GM18508 (cell line): ENCODE measurements at regions not wholly inside any gene's neighbourhood (a gene's known extent, or its start where the extent isn't known, plus 50 kb on each side); places are given as distances from the start of the nearest gene placed in this dataset.

ENCODE experiments used
- ATAC-seq: cut with Tn5 transposase; IDR thresholded peaks from one replicate; pipeline ENCODE4 v1.9.1; 2021; ENCODE audit warnings: moderate number of reproducible peaks; ENCODE audit not compliant: insufficient read depth, unreplicated experiment

DNA sequence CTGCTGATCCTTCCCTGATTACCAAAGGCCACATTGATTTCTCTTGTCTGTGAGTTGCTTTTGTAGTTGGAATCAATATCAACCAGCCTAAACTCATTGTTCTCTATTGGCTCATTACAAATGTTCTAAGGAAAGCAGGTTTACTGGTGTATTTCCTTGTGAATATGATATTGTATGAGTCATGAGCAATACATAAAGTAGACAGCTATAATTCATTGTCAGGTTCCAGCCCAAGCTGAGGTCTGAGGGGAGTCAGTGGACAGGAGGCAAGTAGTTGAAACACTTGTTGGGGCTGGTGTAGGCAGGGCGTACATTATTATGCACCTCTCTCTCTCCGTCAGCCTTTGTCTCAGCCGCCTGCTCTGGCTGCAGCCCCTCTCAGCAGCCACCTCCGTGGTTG is 451.7 kb downstream of the IPMK start:
- ATAC-seq: no peak

DNA sequence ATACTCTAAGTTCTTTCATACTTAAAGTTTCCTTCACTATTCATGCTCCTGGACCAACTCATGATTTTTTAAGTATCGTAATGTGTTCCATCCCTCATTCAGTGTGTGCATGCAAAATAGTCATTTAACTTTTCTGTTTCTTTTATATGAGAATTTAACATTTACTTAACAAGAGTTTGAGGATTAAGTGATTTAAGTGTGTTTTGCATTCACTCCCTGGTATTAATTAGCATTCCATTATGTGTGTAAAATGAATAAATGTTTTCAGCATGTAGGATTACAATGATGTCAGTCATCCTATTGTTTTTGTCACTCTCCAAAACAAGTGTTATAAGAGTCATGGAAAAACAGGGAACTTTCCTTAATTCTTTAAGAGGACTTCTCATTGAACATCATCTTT is 457.7 kb downstream of the IPMK start:
- ATAC-seq: no peak

DNA sequence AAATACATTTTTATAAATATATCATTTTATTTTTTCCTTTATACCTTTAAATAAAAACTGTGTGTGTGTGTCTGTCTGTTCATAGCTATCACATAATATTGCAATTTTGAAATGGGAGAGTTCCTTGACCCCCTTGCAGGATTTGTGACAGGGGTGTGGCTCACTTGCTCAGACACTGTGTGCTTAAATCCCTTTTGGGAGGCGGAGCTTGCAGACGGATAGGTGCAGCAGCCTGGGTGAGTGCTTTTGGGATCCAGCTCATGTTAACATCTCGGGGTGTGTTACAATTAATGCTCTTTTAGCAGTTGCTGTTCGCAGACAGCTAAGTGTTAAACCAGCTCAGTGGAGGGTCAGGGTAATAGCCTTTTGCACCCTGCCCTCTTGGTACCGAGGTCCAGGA is 459.8 kb downstream of the IPMK start:
- ATAC-seq: no peak

DNA sequence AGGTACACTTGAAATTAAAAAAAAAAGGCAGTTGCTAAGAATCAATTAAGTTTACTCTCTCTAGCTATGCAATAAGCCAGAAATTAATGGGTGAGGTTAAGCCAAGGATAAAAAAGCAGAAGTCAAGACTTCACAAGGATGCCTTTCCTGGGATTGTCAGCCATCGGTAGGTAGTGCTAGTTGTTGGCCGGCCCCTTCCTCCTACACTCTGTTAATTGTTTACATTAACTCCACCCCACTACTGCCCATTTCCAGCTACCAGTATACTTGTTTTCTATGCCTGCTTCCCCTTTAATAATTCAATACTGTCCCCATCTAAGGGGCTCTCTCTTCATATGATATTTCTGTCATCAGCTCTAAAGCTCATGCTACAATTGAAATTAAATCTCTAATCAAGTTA is 461.0 kb downstream of the IPMK start:
- no peak for ATAC-seq

DNA sequence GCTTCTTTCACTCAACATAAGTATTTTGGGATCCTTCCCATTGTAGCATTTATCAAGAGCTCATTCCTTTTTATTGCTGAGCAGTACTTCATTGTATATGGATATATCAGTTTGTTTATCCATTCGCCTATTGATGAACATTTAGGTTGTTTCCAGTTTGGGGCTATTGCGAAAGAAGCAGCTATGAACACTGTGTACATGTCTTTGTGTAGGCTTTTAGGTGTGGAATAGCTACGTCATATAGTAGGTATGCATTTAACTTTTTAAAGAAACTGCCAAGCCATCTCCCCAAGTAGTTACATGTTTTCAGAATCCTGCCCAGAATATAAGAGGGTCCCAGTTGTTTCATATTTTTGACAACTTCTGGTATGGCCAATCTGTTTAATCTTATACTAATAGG is 468.1 kb downstream of the IPMK start:
- ATAC-seq: no peak

DNA sequence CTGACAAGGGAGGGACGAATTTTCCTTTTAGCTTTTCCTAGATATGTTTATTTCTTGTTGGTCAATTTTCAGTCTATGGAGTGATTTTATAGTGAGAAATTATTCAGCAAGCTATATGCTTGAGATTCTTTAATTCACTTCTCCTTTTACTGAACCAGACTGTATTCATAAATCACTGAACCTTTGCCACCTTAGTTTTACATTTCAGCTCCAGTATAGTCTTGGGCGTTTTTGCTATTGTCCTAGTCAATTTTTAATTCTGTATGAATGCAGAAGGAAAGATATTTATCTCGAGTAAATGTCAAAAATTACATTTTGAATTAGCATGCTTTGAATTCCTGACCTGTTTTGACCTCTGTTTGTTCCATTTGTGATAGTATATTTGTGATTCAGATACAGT is 468.9 kb downstream of the IPMK start:
- ATAC-seq: no peak

DNA sequence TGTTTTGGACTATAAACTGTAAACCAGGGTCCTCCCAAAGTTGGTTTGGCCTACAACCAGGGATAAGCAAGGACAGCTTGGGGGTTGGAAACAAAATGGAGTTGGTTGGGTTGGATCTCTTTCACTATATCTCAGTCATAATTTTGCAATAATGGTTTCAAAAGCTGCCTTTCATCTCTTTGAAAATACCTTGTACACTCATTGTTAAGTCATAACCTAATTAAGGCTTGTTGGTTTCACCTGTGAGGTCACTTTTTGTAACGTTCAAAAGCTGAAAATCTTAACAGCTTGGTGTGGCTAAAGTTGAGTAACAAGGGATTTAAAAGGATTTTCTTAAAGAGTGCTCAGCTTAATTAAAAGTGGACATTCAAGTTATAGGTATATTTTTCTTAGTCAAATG is 476.1 kb downstream of the IPMK start:
- no peak for ATAC-seq

DNA sequence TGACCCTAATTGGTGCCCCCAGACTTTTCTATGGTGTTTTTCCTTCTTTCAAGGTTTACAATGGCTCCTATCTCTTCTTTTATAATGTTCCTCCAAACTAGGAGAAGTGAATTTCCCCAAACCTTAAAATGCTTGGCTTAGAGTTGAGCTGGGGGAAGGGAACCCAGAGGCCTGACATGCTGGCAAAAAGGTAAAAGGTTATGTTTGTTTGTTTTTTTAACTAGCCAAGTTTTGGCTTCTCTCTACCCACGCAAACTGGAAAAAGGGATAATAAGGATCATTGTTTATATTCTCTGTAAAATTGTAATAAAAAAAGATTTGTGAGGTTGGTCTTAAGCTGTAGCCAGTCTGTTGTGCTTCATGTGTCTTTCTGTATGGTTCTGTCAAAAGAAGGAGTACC is 477.0 kb downstream of the IPMK start:
- no peak for ATAC-seq

DNA sequence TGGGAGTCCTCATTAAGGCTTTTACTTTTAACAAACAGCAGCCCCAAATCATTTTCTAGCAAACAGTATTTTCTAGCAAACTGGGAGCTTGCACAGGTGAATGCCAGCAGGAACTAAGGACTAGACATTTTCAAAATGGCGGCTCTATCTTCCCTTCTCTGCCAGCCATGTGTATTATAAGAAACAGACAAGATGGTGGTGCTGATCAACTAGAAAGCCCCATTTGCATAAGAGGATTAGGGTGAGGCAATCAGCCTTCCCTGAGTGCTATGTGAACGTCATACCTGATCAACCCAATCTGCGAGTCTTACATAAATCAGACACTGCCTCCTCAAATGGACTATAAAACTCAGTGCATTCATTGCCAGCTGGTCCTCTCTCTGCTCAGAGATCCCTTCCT is 479.6 kb downstream of the IPMK start:
- no peak for ATAC-seq

DNA sequence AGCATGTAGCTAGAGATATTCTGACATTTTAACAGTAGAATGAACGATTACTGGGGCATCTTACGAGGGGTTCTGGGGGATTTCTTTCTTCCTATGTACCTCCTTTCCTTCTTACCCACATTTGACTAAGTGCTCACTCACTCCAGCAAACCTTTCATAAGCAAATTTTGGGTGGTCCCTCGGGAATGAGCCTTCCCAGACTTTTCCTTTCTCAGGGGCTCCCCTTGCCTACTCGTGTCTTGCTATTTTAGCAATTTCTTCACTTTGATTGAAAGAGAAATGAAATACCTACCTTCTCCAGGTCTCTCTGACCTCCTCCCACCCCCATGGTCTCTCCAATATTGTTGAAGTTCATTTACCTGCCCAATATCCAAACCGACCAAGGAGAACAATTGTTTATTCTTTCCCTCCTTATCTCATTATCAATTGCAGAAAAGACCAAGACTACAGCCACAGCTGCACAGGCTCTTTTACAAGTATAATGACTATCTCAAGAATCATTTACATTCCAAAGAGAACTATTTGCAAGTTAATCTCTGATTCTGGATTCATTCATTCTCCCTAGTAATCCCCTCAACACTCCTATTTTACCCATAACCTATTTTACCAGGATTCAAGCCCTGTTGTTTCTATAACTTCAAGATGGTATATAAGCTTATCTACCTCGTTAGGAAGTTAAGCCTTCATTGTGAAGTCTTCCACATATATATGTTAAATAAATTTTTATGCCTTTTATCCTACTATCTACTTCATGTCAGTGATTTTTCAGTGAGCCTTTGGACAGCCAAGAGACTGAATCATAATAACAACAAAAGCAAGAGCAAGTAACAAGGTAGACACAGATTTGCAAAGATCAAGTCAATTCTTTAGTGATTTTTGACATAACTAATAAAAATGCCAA is 480.6 kb downstream of the IPMK start:
- no peak for ATAC-seq

DNA sequence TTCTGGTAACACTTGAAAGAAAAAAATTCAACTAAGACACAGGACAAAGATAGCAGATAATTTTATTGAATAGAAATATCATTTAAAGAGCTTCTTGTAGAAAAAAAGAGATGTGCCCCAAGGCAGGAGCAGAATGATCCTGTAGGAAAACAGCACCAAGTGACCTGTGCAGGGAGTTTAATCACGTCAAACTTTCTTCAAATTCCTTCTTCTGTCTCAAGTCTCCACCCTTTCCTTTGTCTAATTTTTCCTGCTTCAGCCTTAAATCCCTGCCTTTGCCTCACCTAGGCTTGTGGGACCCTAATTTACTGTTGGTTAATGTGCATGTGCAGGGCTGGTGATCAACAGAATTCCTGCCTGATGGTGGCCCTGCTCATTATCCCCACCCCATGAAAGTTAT is 481.4 kb downstream of the IPMK start:
- no peak for ATAC-seq

DNA sequence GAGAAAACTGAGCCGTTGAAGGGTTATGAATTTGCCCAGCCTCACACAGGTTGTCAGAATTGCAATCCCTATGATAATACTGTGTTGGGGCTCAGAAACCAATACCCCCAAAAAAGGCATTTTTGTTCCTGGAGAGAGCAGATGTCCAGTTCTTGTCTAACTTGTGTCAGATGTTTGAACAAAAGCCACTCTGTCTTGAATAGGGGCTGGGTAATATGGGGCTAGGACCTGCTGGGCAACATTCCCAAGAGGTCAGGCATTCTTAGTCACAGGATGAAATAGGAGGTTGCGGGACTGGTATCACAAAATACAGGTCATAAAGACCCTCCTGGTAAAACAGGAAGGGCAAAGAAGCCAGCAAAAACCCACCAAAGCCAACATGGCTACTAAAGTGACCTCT is 482.1 kb downstream of the IPMK start:
- ATAC-seq: no peak

DNA sequence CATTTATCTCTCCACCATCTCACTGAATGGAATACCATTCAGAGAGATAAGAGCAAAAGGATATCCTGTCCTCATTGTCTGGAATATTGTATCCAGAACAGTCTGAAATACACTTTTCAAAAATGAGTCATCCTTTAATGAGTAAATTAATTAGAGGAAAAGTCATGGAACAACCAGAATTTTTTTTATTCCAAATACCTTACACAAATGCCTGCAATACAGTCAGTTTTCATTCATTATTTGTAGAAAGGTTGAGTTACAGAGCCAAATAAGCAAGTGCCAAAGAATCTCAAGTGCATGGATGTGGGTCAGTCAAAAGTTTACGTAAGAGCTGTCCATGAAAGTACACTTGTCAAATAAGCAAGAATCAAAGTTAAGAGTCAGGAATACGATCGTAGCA is 482.6 kb downstream of the IPMK start:
- ATAC-seq: no peak

DNA sequence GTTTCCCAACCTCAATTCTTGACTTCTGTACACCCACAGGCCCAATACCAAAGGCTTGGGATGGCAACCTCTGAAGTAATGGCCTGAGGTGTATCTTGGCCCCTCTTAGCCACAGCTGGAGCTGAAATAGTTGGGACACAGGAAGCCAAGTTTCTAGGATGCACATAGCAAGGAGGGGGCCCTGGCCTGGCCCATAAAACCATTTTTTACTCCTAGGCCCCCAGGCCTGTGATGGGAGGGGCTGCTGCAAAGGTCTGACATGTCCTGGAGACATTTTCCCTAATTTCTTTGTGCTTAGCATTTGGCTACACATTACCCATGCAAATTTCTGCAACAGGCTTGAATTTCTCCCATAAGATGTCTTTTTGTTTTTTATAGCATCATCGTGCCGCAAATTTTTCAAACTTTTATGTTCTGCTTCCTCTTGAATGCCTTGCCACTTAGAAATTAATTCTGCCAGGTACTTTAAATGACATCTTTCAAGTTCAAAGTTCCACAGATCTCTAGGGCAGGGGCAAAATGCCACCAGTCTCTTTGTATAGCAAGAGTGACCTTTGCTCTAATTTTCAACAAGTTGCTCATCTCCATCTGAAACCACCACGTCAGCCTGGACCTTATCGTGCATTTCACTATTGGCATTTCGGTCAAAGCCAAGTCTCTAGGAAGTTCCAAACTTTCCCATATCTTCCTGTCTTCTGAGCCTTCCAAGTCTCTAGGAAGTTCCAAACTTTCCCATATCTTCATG is 490.8 kb downstream of the IPMK start:
- ATAC-seq: no peak

DNA sequence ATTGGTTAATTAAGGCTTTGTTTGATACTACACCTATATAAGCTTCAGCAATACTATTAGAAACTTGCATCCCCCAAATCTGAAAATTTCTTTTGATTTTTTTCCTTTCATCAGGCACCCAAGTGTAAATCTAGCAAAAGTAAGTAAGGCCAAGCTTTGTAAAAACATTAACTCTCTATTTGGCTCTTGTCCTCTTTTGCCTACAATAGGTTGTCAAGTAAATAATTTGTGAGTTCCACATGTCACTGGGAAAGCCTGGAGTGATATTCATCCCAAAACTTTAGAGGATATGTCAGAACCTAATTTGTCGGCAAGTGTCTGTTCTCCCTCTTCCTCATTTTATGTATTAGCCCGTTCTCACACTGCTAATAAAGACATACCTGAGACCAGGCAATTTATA is 492.4 kb downstream of the IPMK start:
- no peak for ATAC-seq

DNA sequence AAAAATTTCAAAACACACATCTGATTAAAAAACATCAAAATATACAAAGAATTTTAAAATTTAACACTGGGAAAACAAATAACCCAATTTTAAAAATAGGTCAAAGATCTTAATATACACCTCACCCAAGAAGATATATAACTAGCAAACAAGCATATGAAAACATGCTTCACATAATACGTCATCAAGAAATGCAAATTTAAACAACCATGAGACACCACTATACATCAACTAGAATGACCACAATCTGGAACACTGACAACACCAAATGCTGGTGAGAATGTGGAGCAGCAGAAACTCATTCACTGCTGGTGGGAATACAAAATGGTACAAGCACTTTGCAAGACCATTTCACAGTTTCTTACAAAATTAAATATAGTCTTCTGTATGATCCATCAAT is 498.4 kb downstream of the IPMK start:
- no peak for ATAC-seq

DNA sequence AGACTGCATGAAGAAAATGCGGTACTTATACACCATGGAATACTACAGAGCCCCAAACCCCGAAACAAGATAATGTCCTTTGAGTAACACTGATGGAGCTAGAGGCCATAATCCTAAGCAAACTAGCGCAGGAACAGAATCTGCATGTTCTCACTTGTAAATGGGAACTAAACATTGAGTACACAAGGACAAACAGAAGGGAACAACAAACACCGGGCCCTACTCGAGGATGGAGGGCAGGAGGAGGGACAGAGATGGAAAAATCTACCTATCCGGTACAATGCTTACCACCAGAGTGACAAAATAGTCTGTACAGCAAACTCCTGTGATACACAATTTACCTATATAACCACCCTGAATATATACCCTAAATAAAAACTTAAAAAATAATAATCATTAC is 507.9 kb downstream of the IPMK start:
- ATAC-seq: no peak

DNA sequence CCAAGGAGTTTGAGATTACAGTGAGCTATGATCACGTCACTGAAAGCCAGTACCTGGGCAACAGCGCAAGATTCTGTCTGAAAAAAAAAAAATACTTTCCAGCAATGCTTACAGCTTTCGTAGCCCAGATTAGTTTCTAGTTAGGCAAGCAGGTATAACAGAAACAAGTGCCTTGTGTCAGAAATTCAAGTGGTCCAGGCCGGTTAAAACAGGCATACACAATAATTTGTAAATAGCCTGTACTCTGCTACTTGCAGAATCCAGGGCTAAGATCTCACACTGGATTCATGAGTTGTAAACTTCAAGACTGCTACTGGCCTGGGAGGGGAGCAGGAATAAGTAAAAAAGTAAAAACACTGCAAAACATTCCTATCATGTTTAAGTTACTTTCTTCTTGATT is 512.9 kb downstream of the IPMK start:
- no peak for ATAC-seq

DNA sequence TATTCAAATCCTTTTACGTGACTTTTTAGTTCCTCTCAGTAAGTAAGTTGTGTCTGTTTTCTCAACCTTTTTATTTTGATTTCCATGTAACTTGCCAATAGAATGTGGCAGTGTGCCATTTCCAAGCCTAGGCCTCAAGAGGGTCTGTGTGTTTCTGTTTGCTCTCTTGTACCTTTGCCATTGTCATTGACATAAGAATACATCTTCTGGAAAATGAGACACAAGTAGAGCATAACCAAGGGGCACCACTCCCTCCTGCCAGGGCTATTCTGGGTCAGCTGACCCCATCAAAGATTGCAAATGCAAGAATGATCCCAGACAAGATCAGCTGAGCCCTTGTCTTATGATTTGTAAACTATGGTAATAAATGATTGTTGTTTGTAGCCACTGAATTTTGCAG is 524.0 kb downstream of the IPMK start:
- ATAC-seq: no peak

DNA sequence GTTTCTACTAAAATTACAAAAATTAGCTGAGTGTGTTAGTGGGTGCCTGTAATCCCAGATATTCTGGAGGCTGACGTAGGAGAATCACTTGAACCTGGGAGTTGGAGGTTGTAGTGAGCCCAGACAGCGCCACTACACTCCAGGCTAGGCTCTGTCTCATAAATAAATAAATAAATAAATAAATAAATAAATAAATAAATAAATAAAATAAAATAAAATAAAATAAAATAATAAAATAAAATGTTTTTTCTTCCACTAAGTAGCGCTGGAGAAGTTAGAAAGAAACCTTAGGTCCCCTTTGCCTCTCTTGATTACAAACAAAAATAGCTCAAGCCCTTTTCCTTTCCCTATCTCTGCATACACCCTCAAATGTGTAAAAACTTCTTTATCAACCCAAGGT is 525.9 kb downstream of the IPMK start:
- ATAC-seq: no peak

DNA sequence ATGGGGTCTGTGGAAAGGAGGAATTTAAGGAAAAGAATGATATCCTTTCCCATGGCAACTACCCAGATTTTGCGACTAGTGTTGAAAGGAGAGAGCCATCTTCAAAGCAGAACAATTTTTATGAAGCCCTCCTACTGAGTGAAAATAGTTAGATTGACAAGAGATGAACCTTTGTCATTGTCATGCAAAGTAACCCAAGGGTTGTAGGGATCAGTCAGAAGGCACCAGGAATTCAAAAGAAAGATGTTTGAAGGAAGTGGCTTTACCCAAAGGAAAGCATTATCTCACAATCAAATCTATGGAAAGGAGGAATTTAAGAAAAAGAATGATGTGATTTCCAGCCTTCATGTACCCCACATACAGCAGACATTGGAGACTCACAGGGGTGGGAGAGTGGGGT is 544.4 kb downstream of the IPMK start:
- ATAC-seq: no peak

DNA sequence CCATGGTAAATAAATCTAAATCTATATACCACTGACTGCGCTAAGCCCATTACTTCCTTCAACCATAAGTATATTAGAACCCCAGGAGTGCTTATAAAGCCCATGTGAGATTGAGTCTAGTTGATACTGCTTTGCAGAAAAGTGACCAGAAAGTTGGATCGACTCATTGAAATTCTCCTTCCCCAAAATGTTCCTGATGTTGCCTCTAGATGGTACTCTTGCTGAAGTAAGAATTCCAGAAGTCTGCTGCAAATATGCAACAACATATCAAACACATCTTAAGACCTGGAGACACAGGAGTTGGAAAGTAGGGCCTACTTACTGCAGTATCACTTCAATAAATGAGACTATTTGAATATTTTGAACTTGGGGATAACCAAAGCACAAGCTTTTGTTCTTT is 550.8 kb downstream of the IPMK start:
- ATAC-seq: no peak
